ENCODE measurements at regions not wholly inside any gene's neighbourhood (a gene's known extent, or its start where the extent isn't known, plus 50 kb on each side); places are given as distances from the start of the nearest gene placed in this dataset.

- no peak for TF ChIP-seq EZH2 (IDR thresholded peaks at IDR 0.05; ENCODE audit: low read length, missing control alignments)
- TF ChIP-seq, protein P1, sequence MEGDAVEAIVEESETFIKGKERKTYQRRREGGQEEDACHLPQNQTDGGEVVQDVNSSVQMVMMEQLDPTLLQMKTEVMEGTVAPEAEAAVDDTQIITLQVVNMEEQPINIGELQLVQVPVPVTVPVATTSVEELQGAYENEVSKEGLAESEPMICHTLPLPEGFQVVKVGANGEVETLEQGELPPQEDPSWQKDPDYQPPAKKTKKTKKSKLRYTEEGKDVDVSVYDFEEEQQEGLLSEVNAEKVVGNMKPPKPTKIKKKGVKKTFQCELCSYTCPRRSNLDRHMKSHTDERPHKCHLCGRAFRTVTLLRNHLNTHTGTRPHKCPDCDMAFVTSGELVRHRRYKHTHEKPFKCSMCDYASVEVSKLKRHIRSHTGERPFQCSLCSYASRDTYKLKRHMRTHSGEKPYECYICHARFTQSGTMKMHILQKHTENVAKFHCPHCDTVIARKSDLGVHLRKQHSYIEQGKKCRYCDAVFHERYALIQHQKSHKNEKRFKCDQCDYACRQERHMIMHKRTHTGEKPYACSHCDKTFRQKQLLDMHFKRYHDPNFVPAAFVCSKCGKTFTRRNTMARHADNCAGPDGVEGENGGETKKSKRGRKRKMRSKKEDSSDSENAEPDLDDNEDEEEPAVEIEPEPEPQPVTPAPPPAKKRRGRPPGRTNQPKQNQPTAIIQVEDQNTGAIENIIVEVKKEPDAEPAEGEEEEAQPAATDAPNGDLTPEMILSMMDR (conservative IDR thresholded peaks at IDR 0.05 in 1 of 2, IDR thresholded peaks at IDR 0.05 in 1 of 2; ENCODE audit: low read depth in 1 of 2, low read length in 2 of 2) = no peak
These were observed 327.1 kb downstream of the STIM2 start for GRCh38 chr4:27187786-27188185.

All from fibroblast of lung (primary cell).